ENCODE measurements at regions not wholly inside any gene's neighbourhood (a gene's known extent, or its start where the extent isn't known, plus 50 kb on each side); places are given as distances from the start of the nearest gene placed in this dataset.

- H2AFZ ChIP-seq (ENCODE audit: low read depth, low read length) = no peak overlapping the region
- no peaks in the 10 kb centered on the region for H4K20me1 ChIP-seq (replicated peaks; ENCODE audit: control insufficient read depth, extremely low read depth, insufficient read depth, low read length)
- H3K27me3 ChIP-seq (ENCODE audit: control insufficient read depth in 2 of 2, insufficient read depth in 2 of 2, low read length in 2 of 2) = peaks cover 0 to 3% of the 10 kb centered on the region in 2 experiments
- H3K9me3 ChIP-seq (replicated peaks; ENCODE audit: control insufficient read depth, insufficient read depth, low read length) = no peaks in the 10 kb centered on the region
- H3K4me1 ChIP-seq (ENCODE audit: control insufficient read depth, extremely low read depth, insufficient read depth, low read length) = no peaks in the 10 kb centered on the region
- ChIA-PET CTCF (no interaction called here), POLR2A (no interaction called here)
- no peak overlapping the region for H3K27ac ChIP-seq (ENCODE audit: insufficient read depth, low read depth, low read length)
- no TSS peak for BruUV-seq (replicated peaks)
- intact Hi-C loops (cut with micrococcal nuclease) = no loop called here
- dilution Hi-C loops (cut with MboI; ENCODE audit: extremely low pct_ligation_motif_present, low sequenced_read_pairs) = no loop called here
- no peaks in the 10 kb centered on the region for H3K36me3 ChIP-seq (ENCODE audit: control insufficient read depth in 2 of 2, extremely low read depth in 1 of 2, insufficient read depth in 2 of 2, low read length in 2 of 2)
- H3K4me2 ChIP-seq (ENCODE audit: insufficient read depth, low read length) = no peak overlapping the region
- no peak overlapping the region for H3K4me3 ChIP-seq (replicated peaks in 1 of 3; ENCODE audit: insufficient read depth in 1 of 3, low read depth in 1 of 3, low read length in 3 of 3)
- FAIRE-seq (no peak), DNase-seq (ENCODE audit: low read depth, low spot score) (no peak)
- H3K9ac ChIP-seq (replicated peaks; ENCODE audit: extremely low read depth, insufficient read depth, low read length) = no peak overlapping the region
- no peak for TF ChIP-seq JUN (IDR thresholded peaks at IDR 0.05; ENCODE audit: borderline replicate concordance, insufficient read depth, insufficient read length, low read depth)
- no peak for TF ChIP-seq GATA2 (IDR thresholded peaks at IDR 0.05; ENCODE audit: insufficient read depth, insufficient read length, low read depth, low read length)
- TF ChIP-seq FOS (IDR thresholded peaks at IDR 0.05; ENCODE audit: borderline replicate concordance, insufficient read depth, low read length) = no peak
- no peak for TF ChIP-seq MAX (IDR thresholded peaks at IDR 0.05; ENCODE audit: insufficient read depth, insufficient read length)
- TF ChIP-seq POLR2A (IDR thresholded peaks at IDR 0.05; ENCODE audit: low read depth, low read length) = no peak
- TF ChIP-seq EZH2 (IDR thresholded peaks at IDR 0.05; ENCODE audit: borderline replicate concordance, low read depth, low read length, severe bottlenecking) = no peak
- TF ChIP-seq CTCF (IDR thresholded peaks at IDR 0.05; ENCODE audit: extremely low read depth in 1 of 2, insufficient read depth in 1 of 2, low read depth in 1 of 2, low read length in 2 of 2) = no peak
- TF ChIP-seq MYC (IDR thresholded peaks at IDR 0.05; ENCODE audit: low read depth, low read length) = no peak
- TF ChIP-seq POLR2AphosphoS5 (IDR thresholded peaks at IDR 0.05; ENCODE audit: insufficient read depth, low read depth, low read length) = no peak
- H3K9me1 ChIP-seq (replicated peaks; ENCODE audit: control insufficient read depth, extremely low read depth, insufficient read depth, low read length) = no peaks in the 10 kb centered on the region
- H3K79me2 ChIP-seq (ENCODE audit: control insufficient read depth, insufficient read depth, low read length) = no peaks in the 10 kb centered on the region
These were observed 110.3 kb upstream of the MAP4K4 start for GRCh38 chr2:101587251-101587650.
